ENCODE measurements at regions not wholly inside any gene's neighbourhood (a gene's known extent, or its start where the extent isn't known, plus 50 kb on each side); places are given as distances from the start of the nearest gene placed in this dataset.

- ATAC-seq (no peak), DNase-seq (ENCODE audit: low read depth, low spot score) (no peak), FAIRE-seq (no peak)
- H3K9me3 ChIP-seq (replicated peaks; ENCODE audit: control insufficient read depth, insufficient read depth, low read length): no peaks in the 10 kb centered on the region
- H3K4me1 ChIP-seq (ENCODE audit: control insufficient read depth, insufficient read depth, low read length): no peaks in the 10 kb centered on the region
- intact Hi-C loops (cut with micrococcal nuclease; ENCODE audit: unreplicated experiment): no loop called here
- no peak overlapping the region for H3K9ac ChIP-seq (ENCODE audit: control insufficient read depth, insufficient read depth, low read length)
- ChIA-PET RAD21 (ENCODE audit: unreplicated experiment) (no interaction called here), POLR2A (no interaction called here), CTCF (no interaction called here), SMC1A (ENCODE audit: uncharacterized antibody, unreplicated experiment) (no interaction called here)
- no peaks in the 10 kb centered on the region for H3K36me3 ChIP-seq (ENCODE audit: control insufficient read depth in 2 of 2, insufficient read depth in 2 of 2, low read length in 1 of 2)
- WGBS (ENCODE audit: insufficient coverage, insufficient replicate concordance, low lambda C conversion rate, missing lambda C conversion rate): 0% methylated on average over 1 of the region's 1 CpG
- H2AFZ ChIP-seq (ENCODE audit: control insufficient read depth, low read depth, low read length): no peak overlapping the region
- BruUV-seq (replicated peaks): no TSS peak
- no peak overlapping the region for H3K27ac ChIP-seq (ENCODE audit: control insufficient read depth, insufficient read depth)
- in situ Hi-C loops (cut with MboI): no loop called here
- no peak overlapping the region for H3K4me2 ChIP-seq (ENCODE audit: control insufficient read depth, insufficient read depth)
- H3K79me2 ChIP-seq (ENCODE audit: control insufficient read depth, insufficient read depth, low read length): no peaks in the 10 kb centered on the region
- H3K27me3 ChIP-seq (replicated peaks in 1 of 2; ENCODE audit: control insufficient read depth in 2 of 2, insufficient read depth in 2 of 2, low read length in 1 of 2): no peaks in the 10 kb centered on the region
- no peak for TF ChIP-seq HDAC6 (IDR thresholded peaks at IDR 0.05; ENCODE audit: unreplicated experiment)
- TF ChIP-seq BACH1 (IDR thresholded peaks at IDR 0.05; ENCODE audit: borderline replicate concordance): no peak
- no peak for TF ChIP-seq E2F4 (IDR thresholded peaks at IDR 0.05; ENCODE audit: low read depth, low read length)
- TF ChIP-seq RELA (IDR thresholded peaks at IDR 0.05; ENCODE audit: borderline replicate concordance, partially characterized antibody): no peak
- TF ChIP-seq ZNF384 (IDR thresholded peaks at IDR 0.05; ENCODE audit: borderline replicate concordance, low read depth, low read length): no peak
- TF ChIP-seq PKNOX1 (IDR thresholded peaks at IDR 0.05): no peak
- no peak for TF ChIP-seq NR2C1 (IDR thresholded peaks at IDR 0.05)
- TF ChIP-seq NFYA (IDR thresholded peaks at IDR 0.05; ENCODE audit: borderline replicate concordance, low read depth, low read length): no peak
- TF ChIP-seq MLLT1 (IDR thresholded peaks at IDR 0.05): no peak
- no peak for TF ChIP-seq STAT3 (IDR thresholded peaks at IDR 0.05; ENCODE audit: low read depth, low read length)
- no peak for TF ChIP-seq SRF (IDR thresholded peaks at IDR 0.05; ENCODE audit: low read depth in 2 of 2, low read length in 2 of 2)
- no peak for TF ChIP-seq CHD1 (IDR thresholded peaks at IDR 0.05; ENCODE audit: low read depth, low read length)
- TF ChIP-seq RFX5 (IDR thresholded peaks at IDR 0.05; ENCODE audit: low read depth, low read length): no peak
- TF ChIP-seq TBL1XR1 (IDR thresholded peaks at IDR 0.05; ENCODE audit: low read depth, low read length): no peak
- TF ChIP-seq SP1 (IDR thresholded peaks at IDR 0.05; ENCODE audit: low read depth, low read length): no peak
- TF ChIP-seq PBX3 (IDR thresholded peaks at IDR 0.05; ENCODE audit: insufficient replicate concordance, low read depth, low read length): no peak
- TF ChIP-seq ATF7 (IDR thresholded peaks at IDR 0.05; ENCODE audit: low read depth): no peak
- TF ChIP-seq ZNF207 (IDR thresholded peaks at IDR 0.05; ENCODE audit: borderline replicate concordance): no peak
- H3K4me3 ChIP-seq: no peak overlapping the region
- H4K20me1 ChIP-seq (ENCODE audit: control insufficient read depth, insufficient read depth): no peaks in the 10 kb centered on the region
Observed at GRCh38 chr1:164452549-164452948, 106.4 kb upstream of the PBX1 start.
